NCI-H748 treated with DMSO at 0.1 percent for 48 hours (cell line): ENCODE measurements at regions not wholly inside any gene's neighbourhood (a gene's known extent, or its start where the extent isn't known, plus 50 kb on each side); places are given as distances from the start of the nearest gene placed in this dataset.

Source experiments
- DNase-seq: peaks from one replicate; lab custom pipeline; 2025; lab: John Stamatoyannopoulos, UW

GRCh38 chr11:109862835-109863234 lies 230.4 kb upstream of the ZC3H12C start:
- DNase-seq, result no peak

DNA sequence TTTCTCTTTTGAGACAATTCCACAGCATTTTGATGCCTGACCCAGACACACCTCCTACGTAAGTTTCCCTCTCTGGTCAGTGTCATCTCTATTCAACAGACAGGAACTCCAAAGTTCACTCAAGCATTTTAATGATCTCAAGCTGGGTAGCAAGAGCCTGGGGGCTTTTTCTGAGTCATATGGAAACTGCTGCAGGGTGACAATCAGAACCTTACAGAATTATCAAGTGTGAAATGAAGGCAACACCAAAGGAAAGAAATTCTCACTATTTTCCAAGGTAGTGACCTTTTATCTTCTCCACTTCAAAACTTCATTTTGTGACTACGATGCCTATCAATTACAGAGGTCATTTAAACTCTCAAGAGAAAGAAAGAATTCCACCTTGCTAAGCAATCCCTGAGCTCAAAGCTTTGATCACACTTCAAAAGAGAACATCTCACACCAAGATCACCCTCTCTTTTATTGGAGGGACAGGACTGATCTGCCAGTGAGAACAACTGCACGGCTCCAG lies 229.0 kb upstream of the ZC3H12C start:
- DNase-seq, result no peak

- no peak for DNase-seq
Measured at GRCh38 chr11:109864834-109865547, 228.2 kb upstream of the ZC3H12C start.

- no peak for DNase-seq
Measured at GRCh38 chr11:109865548-109866186, 227.5 kb upstream of the ZC3H12C start.

GRCh38 chr11:109867784-109868183 lies 225.4 kb upstream of the ZC3H12C start:
- no peak for DNase-seq

DNA sequence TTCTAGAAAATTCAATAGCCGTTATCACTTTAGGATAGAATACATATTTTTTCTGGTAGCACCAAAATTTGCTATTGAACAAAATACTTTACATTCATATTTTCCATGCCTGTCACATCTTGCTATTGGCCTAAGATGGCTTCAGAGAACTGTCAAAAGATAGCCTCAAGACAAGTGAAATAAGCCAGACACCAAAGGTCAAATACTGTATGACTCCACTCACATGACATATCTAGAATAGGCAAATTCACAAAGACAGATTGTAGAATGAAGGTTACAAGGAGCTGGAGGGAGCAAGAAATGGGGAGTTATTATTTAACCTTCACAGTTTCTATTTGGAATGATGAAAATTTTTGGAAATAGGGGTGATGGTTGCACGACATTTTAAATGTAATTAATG lies 223.7 kb upstream of the ZC3H12C start:
- DNase-seq, result no peak

- no peak for DNase-seq
Measured at GRCh38 chr11:109870297-109870696, 222.9 kb upstream of the ZC3H12C start.

GRCh38 chr11:109877043-109877442 lies 216.1 kb upstream of the ZC3H12C start:
- no peak for DNase-seq

DNA sequence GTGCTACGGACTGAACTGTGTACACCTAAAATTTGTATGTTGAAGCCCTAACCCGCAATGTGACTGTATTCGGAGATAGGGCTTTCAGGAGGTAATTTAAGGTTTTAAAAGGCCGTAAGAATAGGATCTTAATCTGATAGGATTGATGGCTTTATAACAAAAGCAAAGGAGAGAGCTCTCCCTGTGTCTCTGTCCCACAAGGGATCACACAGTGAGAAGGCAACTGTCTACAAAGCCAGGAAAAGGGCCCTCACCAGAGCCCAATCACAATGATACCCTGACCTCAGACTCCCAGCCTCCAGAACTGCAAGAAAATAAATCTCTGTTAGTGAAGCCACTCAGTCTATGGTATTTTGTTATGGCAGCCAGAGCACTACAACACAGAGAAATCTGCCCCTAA lies 208.7 kb upstream of the ZC3H12C start:
- DNase-seq, result no peak

- no peak for DNase-seq
Measured at GRCh38 chr11:109885006-109885405, 208.2 kb upstream of the ZC3H12C start.

- DNase-seq, result no peak
Measured at GRCh38 chr11:109892321-109892794, 200.8 kb upstream of the ZC3H12C start.

GRCh38 chr11:109894242-109894641 lies 198.9 kb upstream of the ZC3H12C start:
- no peak for DNase-seq

GRCh38 chr11:109898592-109898991 lies 194.6 kb upstream of the ZC3H12C start:
- DNase-seq, result no peak

DNA sequence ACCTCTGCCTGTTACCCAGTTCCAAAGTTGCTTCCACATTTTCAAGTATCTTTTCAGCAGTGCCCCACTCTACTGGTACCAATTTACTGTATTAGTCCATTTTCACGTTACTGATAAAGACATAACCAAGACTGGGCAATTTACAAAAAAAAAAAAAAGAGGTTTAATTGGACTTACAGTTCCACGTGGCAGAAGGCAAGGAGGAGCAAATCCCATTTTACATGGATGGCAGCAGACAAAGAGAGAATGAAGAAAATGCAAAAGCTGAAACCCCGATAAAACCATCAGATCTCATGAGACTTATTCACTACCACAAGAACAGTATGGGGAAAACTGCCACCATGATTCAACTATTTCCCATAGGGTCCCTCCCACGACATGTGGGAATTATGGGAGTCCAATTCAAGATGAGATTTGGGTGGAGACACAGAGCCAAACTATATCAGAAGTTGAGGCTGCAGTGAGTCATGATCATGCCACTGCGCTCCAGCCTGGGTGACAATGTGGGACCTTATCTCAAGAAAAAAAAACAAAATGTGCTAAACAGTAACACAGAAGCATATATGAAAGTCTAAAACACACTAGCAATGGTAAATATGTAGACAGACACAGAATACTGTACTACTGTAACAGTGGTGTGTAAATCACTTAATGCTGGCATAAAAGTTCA lies 190.3 kb upstream of the ZC3H12C start:
- no peak for DNase-seq

DNA sequence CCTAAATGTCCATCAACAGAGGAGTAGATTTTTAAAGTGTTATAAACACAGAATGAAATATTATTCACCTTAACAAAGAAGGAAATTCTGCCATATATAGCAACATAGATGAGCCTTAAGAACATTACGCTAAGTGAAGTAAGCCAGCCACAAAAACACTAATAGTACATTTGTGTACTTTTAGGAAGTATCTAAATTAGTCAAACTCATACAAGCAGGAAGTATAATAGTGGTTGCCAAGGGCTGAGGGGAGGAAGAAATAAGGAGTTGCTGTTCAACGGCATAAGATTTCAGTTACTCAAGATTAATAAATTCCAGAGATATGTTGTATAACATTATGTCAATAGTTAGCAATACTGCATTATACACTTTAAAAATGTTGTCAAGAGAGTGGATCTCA lies 181.7 kb upstream of the ZC3H12C start:
- no peak for DNase-seq

DNA sequence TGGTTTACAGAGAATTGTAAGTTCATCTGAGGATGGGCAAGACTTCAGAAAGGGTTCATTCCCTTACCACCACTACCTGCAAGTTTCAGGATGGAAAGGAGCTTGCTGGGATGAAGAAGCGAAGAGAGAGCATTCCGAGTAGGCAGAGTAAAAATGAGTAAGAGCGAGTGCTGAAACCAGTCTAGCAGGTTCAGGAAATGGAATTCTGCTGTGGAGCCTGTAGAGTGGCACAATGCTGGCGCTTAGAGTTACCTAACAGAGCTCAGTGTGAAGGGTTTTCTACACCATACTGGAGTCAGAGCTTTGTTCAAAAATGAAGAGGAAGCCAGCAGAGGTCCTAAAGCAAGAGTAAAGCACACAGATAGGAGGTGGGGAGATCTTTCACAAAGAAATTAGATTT lies 179.2 kb upstream of the ZC3H12C start:
- DNase-seq, result no peak

DNA sequence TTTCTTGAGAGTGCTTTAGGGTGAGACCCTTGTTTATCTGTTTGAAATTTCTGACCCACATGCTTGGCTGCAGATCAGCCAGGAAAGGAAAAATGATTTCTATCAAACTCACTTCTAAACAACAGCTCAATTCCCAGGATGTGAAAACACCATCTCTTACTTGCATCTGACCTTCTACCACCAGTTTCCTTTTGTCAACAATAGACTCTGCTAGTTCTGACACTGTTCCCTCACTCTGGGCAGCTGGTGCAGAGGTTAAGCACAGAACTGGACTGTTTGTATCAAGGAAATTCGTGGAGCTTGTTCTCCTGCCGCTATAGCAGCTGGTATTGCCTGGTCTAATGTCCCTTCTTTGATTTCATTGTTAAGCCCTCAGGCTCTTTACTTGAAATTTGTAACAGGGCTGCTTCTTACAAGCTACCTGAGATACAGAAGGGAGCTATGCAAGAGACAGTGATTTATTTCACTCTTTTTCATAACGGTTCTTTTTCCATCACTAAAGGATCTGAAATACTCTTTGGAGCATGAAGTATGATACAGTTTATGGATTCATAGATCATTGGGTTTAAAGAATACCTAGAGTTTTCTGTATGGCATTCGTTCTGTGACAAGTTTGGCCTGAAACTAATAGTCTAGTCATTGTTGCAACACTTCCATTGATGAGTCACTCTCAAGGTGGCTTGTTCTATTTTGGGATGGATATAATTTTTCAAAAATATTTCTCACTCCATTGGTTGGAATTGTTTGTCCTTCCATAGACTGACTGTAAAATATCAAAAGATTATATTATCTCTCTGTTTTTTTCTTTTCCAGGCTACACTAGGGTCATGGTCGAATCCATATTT lies 178.2 kb upstream of the ZC3H12C start:
- no peak for DNase-seq

GRCh38 chr11:109926941-109927340 lies 166.3 kb upstream of the ZC3H12C start:
- no peak for DNase-seq

GRCh38 chr11:109929308-109929707 lies 163.9 kb upstream of the ZC3H12C start:
- DNase-seq, result no peak

DNA sequence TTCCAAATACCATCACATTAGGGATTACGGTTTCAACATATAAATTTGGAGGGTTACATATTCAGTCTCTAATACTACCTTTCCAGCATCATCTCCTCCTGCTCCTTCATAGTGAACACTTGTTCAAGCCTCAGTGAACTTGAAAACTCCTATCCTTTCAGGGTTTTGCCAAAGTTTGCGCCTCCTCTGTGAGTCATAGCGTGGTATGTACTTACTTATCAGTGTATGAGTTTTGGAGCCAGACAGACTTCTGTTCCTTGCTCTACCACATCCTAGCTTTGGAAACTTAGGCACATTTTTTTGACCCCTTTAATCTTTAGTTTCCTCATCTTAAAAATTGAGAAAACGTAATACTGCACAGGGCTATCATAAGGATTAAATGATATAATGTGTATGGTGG lies 160.1 kb upstream of the ZC3H12C start:
- no peak for DNase-seq

- DNase-seq, result no peak
Measured at GRCh38 chr11:109934151-109934550, 159.0 kb upstream of the ZC3H12C start.

DNA sequence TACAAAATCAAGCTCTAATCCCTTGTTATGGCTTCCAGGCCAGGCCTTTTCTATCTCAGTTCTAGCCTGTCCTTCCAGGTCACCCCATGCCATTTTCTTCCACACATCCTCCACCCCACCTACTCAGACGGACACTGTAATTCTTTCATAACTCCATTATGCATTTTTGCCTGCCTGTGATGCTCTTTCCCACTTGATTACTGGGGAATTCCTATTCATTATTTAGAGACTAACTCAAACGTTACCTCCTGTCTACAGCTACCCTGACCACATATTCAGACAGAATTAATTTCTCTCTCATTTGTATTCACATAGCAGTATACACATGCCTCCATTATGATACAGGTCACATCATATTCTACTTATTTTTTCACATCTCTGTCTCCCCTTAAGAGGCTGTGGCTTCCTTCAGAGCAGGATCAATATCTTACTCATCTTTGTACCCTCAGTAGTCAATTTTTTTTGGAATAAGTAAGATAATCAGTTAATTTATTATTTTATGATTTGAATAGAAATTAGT lies 156.5 kb upstream of the ZC3H12C start:
- DNase-seq, result no peak
